ENCODE measurements at regions not wholly inside any gene's neighbourhood (a gene's known extent, or its start where the extent isn't known, plus 50 kb on each side); places are given as distances from the start of the nearest gene placed in this dataset.
A peak's percentile ranks its signal among the peaks of the same experiment; 100 is the strongest.

GRCh38 chr5:74206579-74207550 is 433.7 kb downstream of the ENC1 start (continued):
- TF ChIP-seq ZNF398 (tag by site-specific recombination; IDR thresholded peaks at IDR 0.05) = peak; percentile 76
- TF ChIP-seq REST (tag by site-specific recombination; IDR thresholded peaks at IDR 0.05) = no peak
- peak; percentile 62; the same call in 1 of the 2 replicates for TF ChIP-seq ZNF18 (tag by site-specific recombination; IDR thresholded peaks at IDR 0.05)
- peak; percentile 64 for TF ChIP-seq ZSCAN30 (tag by site-specific recombination; IDR thresholded peaks at IDR 0.05)
- peak; percentile 76; the same call in 1 of the 2 replicates for TF ChIP-seq ZNF2 (tag by site-specific recombination; IDR thresholded peaks at IDR 0.05)
- no peak for TF ChIP-seq ZNF311 (tag by site-specific recombination; IDR thresholded peaks at IDR 0.05; ENCODE audit: borderline replicate concordance)
- TF ChIP-seq ZBTB21 (tag by site-specific recombination; IDR thresholded peaks at IDR 0.05) = peak; percentile 72
- TF ChIP-seq ZNF394 (tag by site-specific recombination; IDR thresholded peaks at IDR 0.05; ENCODE audit: borderline replicate concordance) = peak; percentile 51; the same call in 1 of the 2 replicates
- TF ChIP-seq KLF10 (tag by site-specific recombination; IDR thresholded peaks at IDR 0.05) = peak; percentile 77
- peak; percentile 63 for TF ChIP-seq ZNF639 (tag by site-specific recombination; IDR thresholded peaks at IDR 0.05)
- TF ChIP-seq TCF7L2 (IDR thresholded peaks at IDR 0.05; ENCODE audit: borderline replicate concordance, low read depth, low read length) = peak; percentile 68; the same call in 1 of the 2 replicates
- peak; percentile 93 for TF ChIP-seq WT1 (tag by site-specific recombination; IDR thresholded peaks at IDR 0.05)
- no peak for TF ChIP-seq HIC1 (tag by site-specific recombination; IDR thresholded peaks at IDR 0.05)
- TF ChIP-seq KLF8 (tag by site-specific recombination; IDR thresholded peaks at IDR 0.05) = peak; percentile 69; the same call in 1 of the 2 replicates
- TF ChIP-seq ZEB2 (tag by site-specific recombination; IDR thresholded peaks at IDR 0.05) = peak; percentile 95
- TF ChIP-seq ZNF560 (tag by site-specific recombination; IDR thresholded peaks at IDR 0.05; ENCODE audit: borderline replicate concordance) = no peak
- TF ChIP-seq TSHZ1 (tag by site-specific recombination; IDR thresholded peaks at IDR 0.05; ENCODE audit: borderline replicate concordance) = peak; percentile 95
- TF ChIP-seq INSM2 (tag by site-specific recombination; IDR thresholded peaks at IDR 0.05) = peak; percentile 92
- peak; percentile 86 for TF ChIP-seq ZNF549 (tag by site-specific recombination; IDR thresholded peaks at IDR 0.05)
- no peak for TF ChIP-seq ZNF677 (tag by site-specific recombination; IDR thresholded peaks at IDR 0.05)
- peak; percentile 90 for TF ChIP-seq ZNF629 (tag by site-specific recombination; IDR thresholded peaks at IDR 0.05)

Measured in HEK293 (cell line).